SU-DHL-6 (cell line): ENCODE measurements at regions not wholly inside any gene's neighbourhood (a gene's known extent, or its start where the extent isn't known, plus 50 kb on each side); places are given as distances from the start of the nearest gene placed in this dataset.

Experiments used
- H2AFZ ChIP-seq: fragments of 200-600 bp; sonication (generic); 2 replicates; pipeline ENCODE4 v1.6.1; 2014; ENCODE audit warnings: low read depth, mild to moderate bottlenecking, moderate library complexity, mixed read lengths, antibody characterized with exemption, low read length; ENCODE audit not compliant: severe bottlenecking
- H3F3A ChIP-seq: fragments of 200-600 bp; shearing (Covaris generic); 2 replicates; pipeline ENCODE4 v1.6.0; 2016; ENCODE audit warnings: antibody characterized with exemption, mild to moderate bottlenecking; ENCODE audit not compliant: insufficient read depth
- H3K27ac ChIP-seq: fragments of 200-600 bp; sonication (generic); 2 replicates; pipeline ENCODE4 v1.5.1; 2016; ENCODE audit warnings: low read depth, mild to moderate bottlenecking, low read length, moderate library complexity, mixed read lengths
- H3K27me3 ChIP-seq: fragments of 200-600 bp; sonication (generic), shearing (Covaris generic); 2 replicates; pipeline ENCODE4 v1.6.0; 2014; ENCODE audit warnings: mild to moderate bottlenecking, low read length
- H3K36me3 ChIP-seq: fragments of 200-600 bp; sonication (generic); 2 replicates; pipeline ENCODE4 v1.6.1; 2014; ENCODE audit warnings: mild to moderate bottlenecking, low read length, mixed read lengths
- H3K4me2 ChIP-seq: fragments of 300-600, 200-600 bp; shearing (Covaris generic), sonication (generic); 2 replicates; pipeline ENCODE4 v1.6.0; 2014; ENCODE audit warnings: low read length, low read depth, mild to moderate bottlenecking; ENCODE audit not compliant: poor library complexity, severe bottlenecking
- H3K4me3 ChIP-seq: fragments of 200-600 bp; sonication (generic); 2 replicates; pipeline ENCODE4 v1.5.1; 2014; ENCODE audit warnings: antibody characterized with exemption, low read length, mild to moderate bottlenecking, mixed read lengths; ENCODE audit not compliant: insufficient read depth, poor library complexity, severe bottlenecking
- H3K79me2 ChIP-seq: fragments of 200-600 bp; sonication (generic); 2 replicates; pipeline ENCODE4 v1.6.1; 2014; ENCODE audit warnings: mild to moderate bottlenecking, low read length, moderate library complexity; ENCODE audit not compliant: insufficient read depth
- H3K9ac ChIP-seq: fragments of 200-600 bp; sonication (generic); 2 replicates; pipeline ENCODE4 v1.7.0; 2014; ENCODE audit warnings: mild to moderate bottlenecking, low read length
- H3K9me2 ChIP-seq: fragments of 200-600 bp; sonication (generic); replicated peaks from 2 replicates; pipeline ENCODE4 v1.6.1; 2014; ENCODE audit warnings: low read length; ENCODE audit not compliant: insufficient read depth
- H3K9me3 ChIP-seq: fragments of 200-600 bp; sonication (generic); 2 replicates; pipeline ENCODE4 v1.6.1; 2014; ENCODE audit warnings: low read length, mixed read lengths; ENCODE audit not compliant: insufficient read depth
- H4K20me1 ChIP-seq: fragments of 200-600 bp; sonication (generic); 2 replicates; pipeline ENCODE4 v1.6.1; 2014; ENCODE audit warnings: low read depth, mild to moderate bottlenecking, antibody characterized with exemption, low read length, moderate library complexity, mixed read lengths
- CTCF ChIP-seq: fragments of 200-600 bp; sonication (generic); IDR thresholded peaks from one replicate; pipeline ENCODE4 v1.5.1; 2017; ENCODE audit warnings: antibody characterized with exemption, mild to moderate bottlenecking, low read length, moderate library complexity; ENCODE audit not compliant: insufficient read depth, poor library complexity, severe bottlenecking
- EZH2phosphoT487 ChIP-seq: fragments of 200-600 bp; sonication (generic), shearing (Covaris generic); conservative IDR thresholded peaks from 2 replicates; pipeline ENCODE4 v1.6.1; 2018; ENCODE audit warnings: mild to moderate bottlenecking, antibody characterized with exemption, low read length, moderate library complexity, mixed read lengths

GRCh38 chr16:73993878-73994277, 302.7 kb upstream of the PSMD7 start:
- Histone ChIP-seq H3K36me3 (no peaks in the 10 kb centered on the region), H3K4me3 (no peak overlapping the region), H2AFZ (no peak overlapping the region), H3K27me3 (no peaks in the 10 kb centered on the region), H3K79me2 (no peaks in the 10 kb centered on the region), H3K9me3 (no peaks in the 10 kb centered on the region), H4K20me1 (no peaks in the 10 kb centered on the region), H3K9me2 (no peaks in the 10 kb centered on the region), H3K9ac (no peak overlapping the region), H3K27ac (no peak overlapping the region), H3K4me2 (no peak overlapping the region), H3F3A (no peaks in the 10 kb centered on the region)
- TF ChIP-seq EZH2phosphoT487 (no peak), CTCF (no peak)

DNA sequence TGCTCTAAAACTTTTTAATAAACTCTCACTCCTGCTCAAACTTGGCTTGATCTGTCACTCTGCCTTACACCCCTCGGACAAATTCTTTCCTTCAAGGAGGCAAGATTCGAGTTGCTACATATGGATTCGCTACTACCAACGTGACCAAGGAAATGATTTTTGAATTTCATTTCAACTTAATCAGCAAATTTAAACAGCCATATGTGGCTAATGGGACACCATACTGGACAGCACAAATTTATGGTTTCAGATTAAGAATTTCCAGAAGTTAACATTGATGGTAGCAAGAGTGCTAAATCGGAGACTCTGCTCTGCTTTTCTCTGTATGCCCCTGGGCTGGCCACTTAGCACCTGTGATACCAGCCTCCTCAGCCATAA, 318.2 kb upstream of the PSMD7 start:
- no peaks in the 10 kb centered on the region for H4K20me1 ChIP-seq
- H3F3A ChIP-seq: no peaks in the 10 kb centered on the region
- TF ChIP-seq EZH2phosphoT487 (no peak), CTCF (no peak)
- H3K9me2 ChIP-seq: no peaks in the 10 kb centered on the region
- no peak overlapping the region for H3K9ac ChIP-seq
- no peaks in the 10 kb centered on the region for H3K9me3 ChIP-seq
- H3K4me2 ChIP-seq: no peak overlapping the region
- H3K27ac ChIP-seq: no peak overlapping the region
- no peaks in the 10 kb centered on the region; the same call in 1 of the 2 replicates for H3K27me3 ChIP-seq
- no peaks in the 10 kb centered on the region for H3K79me2 ChIP-seq
- no peak overlapping the region for H2AFZ ChIP-seq
- no peak overlapping the region for H3K4me3 ChIP-seq
- H3K36me3 ChIP-seq: no peaks in the 10 kb centered on the region

GRCh38 chr16:73976644-73977043, 320.0 kb upstream of the PSMD7 start:
- H3K79me2 ChIP-seq: no peaks in the 10 kb centered on the region
- H3K36me3 ChIP-seq: no peaks in the 10 kb centered on the region
- no peak overlapping the region for H3K4me3 ChIP-seq
- no peaks in the 10 kb centered on the region; the same call in 1 of the 2 replicates for H3K27me3 ChIP-seq
- no peaks in the 10 kb centered on the region for H4K20me1 ChIP-seq
- no peaks in the 10 kb centered on the region for H3F3A ChIP-seq
- no peaks in the 10 kb centered on the region for H3K9me3 ChIP-seq
- TF ChIP-seq EZH2phosphoT487 (no peak), CTCF (no peak)
- no peaks in the 10 kb centered on the region for H3K9me2 ChIP-seq
- H3K27ac ChIP-seq: no peak overlapping the region
- H3K4me2 ChIP-seq: no peak overlapping the region
- no peak overlapping the region for H2AFZ ChIP-seq
- no peak overlapping the region for H3K9ac ChIP-seq

GRCh38 chr16:73973174-73973573, 323.4 kb upstream of the PSMD7 start:
- Histone ChIP-seq H3K36me3 (no peaks in the 10 kb centered on the region), H3K4me3 (no peak overlapping the region), H3K79me2 (no peaks in the 10 kb centered on the region), H3K9ac (no peak overlapping the region), H3K9me2 (no peaks in the 10 kb centered on the region), H2AFZ (no peak overlapping the region), H3F3A (no peaks in the 10 kb centered on the region), H3K9me3 (no peaks in the 10 kb centered on the region), H3K27me3 (no peaks in the 10 kb centered on the region), H3K4me2 (no peak overlapping the region), H3K27ac (no peak overlapping the region), H4K20me1 (no peaks in the 10 kb centered on the region)
- TF ChIP-seq CTCF (no peak), EZH2phosphoT487 (no peak)
